ENCODE measurements at regions not wholly inside any gene's neighbourhood (a gene's known extent, or its start where the extent isn't known, plus 50 kb on each side); places are given as distances from the start of the nearest gene placed in this dataset.
"Not testable (repeated sequence)": the region's sequence is repeated elsewhere in the genome, so short reads cannot be mapped to it uniquely, and the experiment has no call there.

- Mint-ChIP-seq H3K27ac (no peak overlapping the region), H3K9me3 (no peaks in the 10 kb centered on the region), H3K4me1 (ENCODE audit: low read depth) (peaks cover 57% of the 10 kb centered on the region), H3K4me3 (ENCODE audit: low read depth) (no peak overlapping the region), H3K36me3 (ENCODE audit: low read depth) (no peaks in the 10 kb centered on the region), H3K27me3 (ENCODE audit: low read depth) (peaks cover 36% of the 10 kb centered on the region)
- no peak for DNase-seq (ENCODE audit: low spot score)
- intact Hi-C loops (cut with micrococcal nuclease), result no loop called here
Measured at GRCh38 chr14:106509807-106510206, 983.4 kb downstream of the TMEM121 start.

GRCh38 chr14:106511006-106511799, 984.8 kb downstream of the TMEM121 start:
- no peaks in the 10 kb centered on the region for H3K9me3 Mint-ChIP-seq
- peaks cover 44% of the 10 kb centered on the region for H3K27me3 Mint-ChIP-seq (ENCODE audit: low read depth)
- H3K4me3 Mint-ChIP-seq (ENCODE audit: low read depth), result peak overlapping the region; percentile 6
- H3K27ac Mint-ChIP-seq, result peak overlapping the region; percentile 19
- peaks cover 57% of the 10 kb centered on the region for H3K4me1 Mint-ChIP-seq (ENCODE audit: low read depth)
- intact Hi-C loops (cut with micrococcal nuclease), result no loop called here
- no peaks in the 10 kb centered on the region for H3K36me3 Mint-ChIP-seq (ENCODE audit: low read depth)
- DNase-seq (ENCODE audit: low spot score), result peak; percentile 50

DNA sequence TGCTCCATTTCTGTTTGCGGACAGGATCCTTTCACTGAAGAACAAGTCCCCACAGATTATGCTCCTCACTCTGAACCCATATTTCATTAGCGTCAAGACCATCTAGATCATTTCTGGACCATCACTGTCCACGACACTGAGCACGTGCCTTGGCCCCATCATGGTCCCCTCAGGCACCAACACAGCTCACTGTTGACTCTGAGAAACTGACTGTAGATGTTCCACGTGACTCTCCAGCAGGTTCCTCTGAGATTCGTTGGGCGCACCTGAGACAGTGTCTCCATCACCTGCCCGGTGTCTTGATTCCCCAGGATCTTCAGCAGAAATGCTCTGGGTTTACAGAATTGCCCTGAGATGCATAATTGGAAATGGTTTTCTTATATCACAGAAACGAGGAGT, 985.4 kb downstream of the TMEM121 start:
- peaks cover 45% of the 10 kb centered on the region for H3K27me3 Mint-ChIP-seq (ENCODE audit: low read depth)
- no peak for DNase-seq (ENCODE audit: low spot score)
- intact Hi-C loops (cut with micrococcal nuclease), result no loop called here
- no peak overlapping the region for H3K27ac Mint-ChIP-seq
- H3K36me3 Mint-ChIP-seq (ENCODE audit: low read depth), result no peaks in the 10 kb centered on the region
- H3K9me3 Mint-ChIP-seq, result no peaks in the 10 kb centered on the region
- H3K4me1 Mint-ChIP-seq (ENCODE audit: low read depth), result peaks cover 51% of the 10 kb centered on the region
- no peak overlapping the region for H3K4me3 Mint-ChIP-seq (ENCODE audit: low read depth)

DNA sequence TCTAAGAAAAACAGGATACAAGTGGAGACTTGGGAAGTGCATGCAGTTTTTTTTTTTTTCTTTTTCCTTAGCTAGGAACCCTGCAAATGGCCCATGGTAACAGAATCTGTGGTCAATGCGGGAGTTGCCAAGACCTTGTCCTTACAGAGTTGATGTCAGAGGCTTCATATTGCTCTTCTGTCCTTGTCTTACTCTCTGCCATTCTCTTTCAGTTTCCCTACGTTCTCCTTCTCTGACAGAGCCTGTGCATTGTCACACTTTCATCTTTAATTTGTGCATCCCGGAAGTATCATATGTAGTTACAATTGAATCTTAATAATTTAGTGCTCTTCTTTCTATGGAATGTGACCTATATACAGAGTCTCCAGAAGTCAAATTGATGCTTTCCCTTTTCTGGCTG, 986.9 kb downstream of the TMEM121 start:
- no peak for DNase-seq (ENCODE audit: low spot score)
- Mint-ChIP-seq H3K9me3 (no peaks in the 10 kb centered on the region), H3K4me1 (ENCODE audit: low read depth) (peaks cover 36% of the 10 kb centered on the region), H3K27me3 (ENCODE audit: low read depth) (peaks cover 47% of the 10 kb centered on the region), H3K27ac (no peak overlapping the region), H3K4me3 (ENCODE audit: low read depth) (no peak overlapping the region), H3K36me3 (ENCODE audit: low read depth) (no peaks in the 10 kb centered on the region)
- intact Hi-C loops (cut with micrococcal nuclease), result no loop called here

- H3K9me3 Mint-ChIP-seq, result no peaks in the 10 kb centered on the region
- no peak overlapping the region for H3K27ac Mint-ChIP-seq
- peak; percentile 65 for DNase-seq (ENCODE audit: low spot score)
- peaks cover 3% of the 10 kb centered on the region for H3K4me1 Mint-ChIP-seq (ENCODE audit: low read depth)
- intact Hi-C loops (cut with micrococcal nuclease), result loop anchor here (1.0 kb wide), 1 partner anchor 58 kb away; no protein-coding TSS in a partner anchor
- no peaks in the 10 kb centered on the region for H3K36me3 Mint-ChIP-seq (ENCODE audit: low read depth)
- H3K4me3 Mint-ChIP-seq (ENCODE audit: low read depth), result no peak overlapping the region
- peaks cover 51% of the 10 kb centered on the region for H3K27me3 Mint-ChIP-seq (ENCODE audit: low read depth)
Measured at GRCh38 chr14:106518054-106518943, 991.9 kb downstream of the TMEM121 start.

- DNase-seq (ENCODE audit: low spot score); H3K36me3 Mint-ChIP-seq (ENCODE audit: low read depth); intact Hi-C loops (cut with micrococcal nuclease); H3K4me1 Mint-ChIP-seq (ENCODE audit: low read depth); H3K27ac Mint-ChIP-seq; H3K4me3 Mint-ChIP-seq (ENCODE audit: low read depth); H3K9me3 Mint-ChIP-seq: not testable (repeated sequence)
- peaks cover 39% of the 10 kb centered on the region for H3K27me3 Mint-ChIP-seq (ENCODE audit: low read depth)
Measured at GRCh38 chr14:106522118-106522517, 995.7 kb downstream of the TMEM121 start.

DNA sequence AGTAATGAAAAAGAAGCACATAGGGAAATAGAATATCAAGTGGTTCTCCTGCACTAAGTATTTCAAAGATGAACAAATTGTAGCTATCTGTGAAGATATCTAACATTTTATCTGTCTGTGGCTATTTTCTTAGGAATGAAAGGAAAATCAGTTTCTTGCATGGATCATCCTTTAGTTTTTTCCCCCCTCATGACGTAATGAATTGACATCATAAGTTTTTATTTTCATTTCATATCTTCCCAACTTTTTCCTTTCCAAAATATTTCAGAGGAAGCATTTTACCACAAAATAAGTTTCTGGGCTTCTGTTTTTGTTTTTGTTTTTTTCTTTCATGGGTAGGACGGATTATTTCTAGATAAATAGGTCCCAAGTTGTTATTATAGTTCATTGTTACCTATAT, 996.6 kb downstream of the TMEM121 start:
- H3K4me1 Mint-ChIP-seq (ENCODE audit: low read depth), result no peaks in the 10 kb centered on the region
- intact Hi-C loops (cut with micrococcal nuclease), result no loop called here

DNA sequence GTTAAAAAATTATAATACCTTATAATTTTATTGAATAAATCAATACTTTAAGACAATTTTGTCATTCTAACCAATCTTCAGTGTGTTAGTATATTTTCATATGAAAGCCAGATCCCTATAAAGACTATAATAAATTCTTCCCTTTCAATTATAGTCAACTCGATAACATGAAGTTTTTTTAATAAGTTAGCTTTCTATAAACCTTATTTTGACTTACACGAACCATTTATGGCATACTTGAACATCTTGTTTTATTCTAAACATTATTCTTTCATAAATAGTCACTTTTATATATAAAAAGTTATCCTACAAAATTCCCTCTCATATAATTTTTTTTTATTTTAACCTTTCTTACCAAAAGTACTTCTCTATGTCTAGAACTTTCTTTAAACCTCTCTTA, 1002.3 kb downstream of the TMEM121 start:
- H3K4me1 Mint-ChIP-seq (ENCODE audit: low read depth), result peaks cover 4% of the 10 kb centered on the region
- no peak overlapping the region for H3K27ac Mint-ChIP-seq
- H3K9me3 Mint-ChIP-seq, result peaks cover 13% of the 10 kb centered on the region
- intact Hi-C loops (cut with micrococcal nuclease), result no loop called here
- no peak overlapping the region for H3K4me3 Mint-ChIP-seq (ENCODE audit: low read depth)
- peaks cover 35% of the 10 kb centered on the region for H3K27me3 Mint-ChIP-seq (ENCODE audit: low read depth)
- H3K36me3 Mint-ChIP-seq (ENCODE audit: low read depth), result no peaks in the 10 kb centered on the region
- DNase-seq (ENCODE audit: low spot score), result no peak

More for the DNA sequence above, 996.6 kb downstream of the TMEM121 start:
- DNase-seq (ENCODE audit: low spot score), result no peak
- Mint-ChIP-seq H3K36me3 (ENCODE audit: low read depth) (no peaks in the 10 kb centered on the region), H3K9me3 (peaks cover 5% of the 10 kb centered on the region), H3K27ac (no peak overlapping the region), H3K27me3 (ENCODE audit: low read depth) (peaks cover 36% of the 10 kb centered on the region), H3K4me3 (ENCODE audit: low read depth) (no peak overlapping the region)

DNA sequence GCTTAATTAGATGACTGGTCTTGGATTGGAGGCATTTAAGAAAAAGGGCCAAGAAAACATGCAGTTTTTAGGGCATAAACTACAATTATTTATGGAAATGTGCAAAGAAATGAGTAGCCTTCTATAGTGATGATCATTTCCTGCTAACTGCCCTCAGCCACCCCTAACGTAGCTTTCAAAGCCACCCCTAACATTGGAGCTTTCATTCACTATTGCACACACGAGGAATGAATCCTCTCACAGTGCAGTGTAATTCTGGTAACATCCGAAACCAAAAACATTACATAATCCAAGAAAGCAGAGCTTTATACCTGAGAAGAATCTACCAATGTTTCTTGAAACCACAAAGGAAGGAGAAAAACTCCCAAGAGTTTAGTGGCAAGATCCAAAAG, 1003.6 kb downstream of the TMEM121 start:
- peaks cover 37% of the 10 kb centered on the region for H3K27me3 Mint-ChIP-seq (ENCODE audit: low read depth)
- intact Hi-C loops (cut with micrococcal nuclease), result no loop called here
- no peak for DNase-seq (ENCODE audit: low spot score)
- H3K4me1 Mint-ChIP-seq (ENCODE audit: low read depth), result peaks cover 4% of the 10 kb centered on the region
- H3K4me3 Mint-ChIP-seq (ENCODE audit: low read depth), result no peak overlapping the region
- H3K27ac Mint-ChIP-seq, result no peak overlapping the region
- no peaks in the 10 kb centered on the region for H3K36me3 Mint-ChIP-seq (ENCODE audit: low read depth)
- H3K9me3 Mint-ChIP-seq, result peaks cover 13% of the 10 kb centered on the region

DNA sequence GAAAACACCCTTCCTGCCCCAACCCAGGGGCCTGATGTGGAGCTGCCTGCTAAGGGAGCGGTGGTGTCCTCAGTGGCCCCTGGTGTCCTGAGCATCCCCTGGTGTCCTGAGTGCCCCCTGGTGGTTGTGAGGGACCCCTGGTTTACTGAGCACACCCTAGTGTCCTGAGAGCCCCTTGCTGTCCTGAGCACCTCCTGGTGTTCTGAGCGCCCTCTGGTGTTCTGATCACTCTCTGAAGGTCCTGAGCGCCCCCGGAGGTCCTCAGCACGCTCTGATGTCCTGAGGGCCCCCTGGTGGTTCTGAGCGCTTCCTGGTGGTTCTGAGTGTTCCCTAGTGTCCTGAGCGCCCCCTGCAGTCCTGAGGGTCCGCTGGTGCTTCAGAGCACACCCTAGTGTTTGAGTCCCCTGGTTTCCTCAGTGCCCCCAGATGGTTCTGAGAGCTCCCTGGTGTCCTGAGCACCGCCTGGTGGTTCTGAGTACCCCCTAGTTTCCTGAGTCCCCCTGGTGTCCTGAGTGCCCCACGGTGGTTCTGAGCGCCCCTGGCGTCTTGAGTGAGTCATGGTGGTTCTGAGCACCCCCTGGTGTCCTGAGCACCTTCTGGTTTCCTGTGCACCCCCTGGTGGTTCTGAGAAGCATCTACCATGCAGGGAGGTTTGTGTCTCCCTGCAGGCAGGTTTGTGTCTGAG, 1004.2 kb downstream of the TMEM121 start:
- intact Hi-C loops (cut with micrococcal nuclease), result no loop called here

GRCh38 chr14:106537597-106537996, 1011.2 kb downstream of the TMEM121 start:
- Mint-ChIP-seq H3K4me1 (ENCODE audit: low read depth) (peaks cover 11% of the 10 kb centered on the region), H3K27me3 (ENCODE audit: low read depth) (peaks cover 53% of the 10 kb centered on the region)
- intact Hi-C loops (cut with micrococcal nuclease); H3K27ac Mint-ChIP-seq; H3K4me3 Mint-ChIP-seq (ENCODE audit: low read depth); DNase-seq (ENCODE audit: low spot score); H3K36me3 Mint-ChIP-seq (ENCODE audit: low read depth); H3K9me3 Mint-ChIP-seq: not testable (repeated sequence)

More for the DNA sequence above, 1004.2 kb downstream of the TMEM121 start:
- Mint-ChIP-seq H3K9me3 (peaks cover 13% of the 10 kb centered on the region), H3K4me3 (ENCODE audit: low read depth) (no peak overlapping the region), H3K27ac (no peak overlapping the region), H3K27me3 (ENCODE audit: low read depth) (peaks cover 39% of the 10 kb centered on the region), H3K4me1 (ENCODE audit: low read depth) (peaks cover 4% of the 10 kb centered on the region), H3K36me3 (ENCODE audit: low read depth) (no peaks in the 10 kb centered on the region)
- DNase-seq (ENCODE audit: low spot score), result no peak

GRCh38 chr14:106538201-106538600, 1011.8 kb downstream of the TMEM121 start:
- intact Hi-C loops (cut with micrococcal nuclease), result no loop called here
- no peak overlapping the region for H3K27ac Mint-ChIP-seq
- H3K27me3 Mint-ChIP-seq (ENCODE audit: low read depth), result peaks cover 55% of the 10 kb centered on the region

More at GRCh38 chr14:106538201-106538600, 1011.8 kb downstream of the TMEM121 start:
- Mint-ChIP-seq H3K36me3 (ENCODE audit: low read depth) (no peaks in the 10 kb centered on the region), H3K9me3 (no peaks in the 10 kb centered on the region), H3K4me1 (ENCODE audit: low read depth) (peaks cover 11% of the 10 kb centered on the region), H3K4me3 (ENCODE audit: low read depth) (no peak overlapping the region)
- no peak for DNase-seq (ENCODE audit: low spot score)

Data from activated T-helper 2 cell treated with anti-CD3 and anti-CD28 coated beads, Interferon-gamma antibody, Interleukin-2, Interleukin-4, amounts not matched to agents 10 μg/mL and 5 μg/mL and 100 μg/mL, durations not matched to agents 14 hours and 24 hours and 36 hours (primary cell).